ENCODE measurements at regions not wholly inside any gene's neighbourhood (a gene's known extent, or its start where the extent isn't known, plus 50 kb on each side); places are given as distances from the start of the nearest gene placed in this dataset.

DNA sequence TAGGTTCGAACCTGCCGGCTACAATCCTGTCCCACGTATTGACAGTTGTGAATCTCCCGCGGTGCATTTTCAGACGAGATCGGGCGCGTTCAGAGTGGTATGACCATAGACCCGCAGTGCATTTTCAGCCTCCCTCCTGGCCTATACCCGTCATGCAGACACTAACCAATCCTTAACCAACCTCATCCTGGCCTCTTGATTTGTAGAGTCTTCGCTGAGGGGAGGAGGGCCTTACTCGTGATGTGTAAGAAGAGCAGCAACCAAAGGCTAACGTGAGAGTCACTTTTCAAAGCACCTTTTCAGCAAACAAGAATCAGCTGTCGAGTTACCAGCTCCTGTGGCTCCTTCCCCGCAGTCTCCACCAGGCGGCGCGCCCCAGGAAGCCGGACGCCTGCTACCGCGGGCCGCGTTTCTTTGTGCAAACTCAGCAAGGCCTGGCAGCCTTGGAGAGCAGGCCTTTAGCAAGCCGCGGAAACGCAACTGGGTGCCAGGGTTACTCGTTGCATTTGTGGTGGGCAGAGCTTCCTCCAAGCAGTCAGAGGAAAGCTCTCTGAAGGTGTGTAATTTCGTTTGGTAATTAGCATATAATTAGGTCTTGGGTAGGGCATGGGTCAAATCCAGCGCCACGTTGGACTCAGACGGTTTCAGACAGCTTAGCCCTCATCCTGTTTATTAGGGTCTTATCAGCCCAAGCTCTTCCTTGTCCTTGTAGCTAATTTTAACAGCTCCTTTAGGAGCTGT lies 139.8 kb downstream of the OR2B2 start (continued):
- peak; percentile 48; the same call in 1 of the 2 replicates for TF ChIP-seq ZNF451 (CRISPR knock-in tag; IDR thresholded peaks at IDR 0.05)
- TF ChIP-seq ZNF441 (CRISPR knock-in tag; IDR thresholded peaks at IDR 0.05; ENCODE audit: borderline replicate concordance): 0 out of 2 replicates have a peak, but pooled peaks have one; percentile 42
- TF ChIP-seq ZNF253 (CRISPR knock-in tag; IDR thresholded peaks at IDR 0.05; ENCODE audit: borderline replicate concordance): no peak
- no peak for TF ChIP-seq TBL1XR1 (IDR thresholded peaks at IDR 0.05; ENCODE audit: borderline replicate concordance, low read length, partially characterized antibody)
- 0 out of 2 replicates have a peak, but pooled peaks have one; percentile 81 for TF ChIP-seq MXD4 (CRISPR knock-in tag; IDR thresholded peaks at IDR 0.05)
- TF ChIP-seq DMAP1 (CRISPR knock-in tag; IDR thresholded peaks at IDR 0.05): peak; percentile 79
- TF ChIP-seq FOXK1 (CRISPR knock-in tag; IDR thresholded peaks at IDR 0.05; ENCODE audit: borderline replicate concordance, low read depth): no peak
- TF ChIP-seq, protein P1, sequence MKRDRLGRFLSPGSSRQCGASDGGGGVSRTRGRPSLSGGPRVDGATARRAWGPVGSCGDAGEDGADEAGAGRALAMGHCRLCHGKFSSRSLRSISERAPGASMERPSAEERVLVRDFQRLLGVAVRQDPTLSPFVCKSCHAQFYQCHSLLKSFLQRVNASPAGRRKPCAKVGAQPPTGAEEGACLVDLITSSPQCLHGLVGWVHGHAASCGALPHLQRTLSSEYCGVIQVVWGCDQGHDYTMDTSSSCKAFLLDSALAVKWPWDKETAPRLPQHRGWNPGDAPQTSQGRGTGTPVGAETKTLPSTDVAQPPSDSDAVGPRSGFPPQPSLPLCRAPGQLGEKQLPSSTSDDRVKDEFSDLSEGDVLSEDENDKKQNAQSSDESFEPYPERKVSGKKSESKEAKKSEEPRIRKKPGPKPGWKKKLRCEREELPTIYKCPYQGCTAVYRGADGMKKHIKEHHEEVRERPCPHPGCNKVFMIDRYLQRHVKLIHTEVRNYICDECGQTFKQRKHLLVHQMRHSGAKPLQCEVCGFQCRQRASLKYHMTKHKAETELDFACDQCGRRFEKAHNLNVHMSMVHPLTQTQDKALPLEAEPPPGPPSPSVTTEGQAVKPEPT (CRISPR knock-in tag; IDR thresholded peaks at IDR 0.05; ENCODE audit: low read depth): no peak
- peak; percentile 90 for TF ChIP-seq ZNF709 (CRISPR knock-in tag; IDR thresholded peaks at IDR 0.05)
- TF ChIP-seq ZNF629 (CRISPR knock-in tag; conservative IDR thresholded peaks at IDR 0.05): no peak; the same call in 1 of the 2 replicates
- TF ChIP-seq ZNF274 (CRISPR knock-in tag; IDR thresholded peaks at IDR 0.05): peak; percentile 92
- no peak; the same call in 1 of the 2 replicates for TF ChIP-seq SAFB2 (CRISPR knock-in tag; IDR thresholded peaks at IDR 0.05; ENCODE audit: borderline replicate concordance, low read depth)
- TF ChIP-seq HNF4G (IDR thresholded peaks at IDR 0.05; ENCODE audit: borderline replicate concordance, low read depth, low read length): no peak
- no peak for TF ChIP-seq HNF4G (CRISPR knock-in tag; IDR thresholded peaks at IDR 0.05; ENCODE audit: borderline replicate concordance, low read depth)
- TF ChIP-seq MLX (CRISPR knock-in tag; IDR thresholded peaks at IDR 0.05): 0 out of 2 replicates have a peak, but pooled peaks have one; percentile 29
- no peak for TF ChIP-seq TEAD2 (CRISPR knock-in tag; IDR thresholded peaks at IDR 0.05)
- TF ChIP-seq DDIT3 (CRISPR knock-in tag; IDR thresholded peaks at IDR 0.05): no peak
- TF ChIP-seq, protein P2, sequence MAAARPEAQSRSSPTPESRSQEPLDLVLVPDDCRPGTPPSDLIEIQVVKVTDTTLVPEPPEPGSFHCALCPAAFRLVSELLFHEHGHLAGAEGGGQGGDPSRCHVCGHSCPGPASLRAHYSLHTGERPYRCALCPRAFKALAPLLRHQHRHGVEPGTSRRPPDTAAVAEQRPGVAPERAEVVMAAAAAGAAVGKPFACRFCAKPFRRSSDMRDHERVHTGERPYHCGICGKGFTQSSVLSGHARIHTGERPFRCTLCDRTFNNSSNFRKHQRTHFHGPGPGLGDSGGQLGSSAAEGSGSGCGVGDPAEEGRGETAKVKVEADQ (CRISPR knock-in tag; IDR thresholded peaks at IDR 0.05; ENCODE audit: borderline replicate concordance): peak; percentile 89; the same call in 1 of the 2 replicates
- no peak; the same call in 1 of the 2 replicates for TF ChIP-seq ZNF720 (CRISPR knock-in tag; IDR thresholded peaks at IDR 0.05)
- no peak for TF ChIP-seq ZNF772 (CRISPR knock-in tag; IDR thresholded peaks at IDR 0.05)
- TF ChIP-seq ZFX (CRISPR knock-in tag; IDR thresholded peaks at IDR 0.05; ENCODE audit: low read depth): peak; percentile 99
- TF ChIP-seq, protein P3, sequence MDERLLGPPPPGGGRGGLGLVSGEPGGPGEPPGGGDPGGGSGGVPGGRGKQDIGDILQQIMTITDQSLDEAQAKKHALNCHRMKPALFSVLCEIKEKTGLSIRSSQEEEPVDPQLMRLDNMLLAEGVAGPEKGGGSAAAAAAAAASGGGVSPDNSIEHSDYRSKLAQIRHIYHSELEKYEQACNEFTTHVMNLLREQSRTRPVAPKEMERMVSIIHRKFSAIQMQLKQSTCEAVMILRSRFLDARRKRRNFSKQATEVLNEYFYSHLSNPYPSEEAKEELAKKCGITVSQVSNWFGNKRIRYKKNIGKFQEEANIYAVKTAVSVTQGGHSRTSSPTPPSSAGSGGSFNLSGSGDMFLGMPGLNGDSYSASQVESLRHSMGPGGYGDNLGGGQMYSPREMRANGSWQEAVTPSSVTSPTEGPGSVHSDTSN (CRISPR knock-in tag; IDR thresholded peaks at IDR 0.05): no peak
- no peak for TF ChIP-seq SUZ12 (IDR thresholded peaks at IDR 0.05; ENCODE audit: low read depth, low read length)
- TF ChIP-seq ZFAT (CRISPR knock-in tag; conservative IDR thresholded peaks at IDR 0.05): no peak
- peak; percentile 77; the same call in 1 of the 2 replicates for TF ChIP-seq ZNF766 (CRISPR knock-in tag; IDR thresholded peaks at IDR 0.05; ENCODE audit: borderline replicate concordance)
- no peak for TF ChIP-seq NCOA1 (CRISPR knock-in tag; IDR thresholded peaks at IDR 0.05)
- TF ChIP-seq ZKSCAN8 (CRISPR knock-in tag; IDR thresholded peaks at IDR 0.05; ENCODE audit: borderline replicate concordance): peak; percentile 67; the same call in 1 of the 2 replicates
- TF ChIP-seq ZNF3 (CRISPR knock-in tag; IDR thresholded peaks at IDR 0.05): no peak

All from HepG2 (cell line).